ENCODE measurements at regions not wholly inside any gene's neighbourhood (a gene's known extent, or its start where the extent isn't known, plus 50 kb on each side); places are given as distances from the start of the nearest gene placed in this dataset.

DNA sequence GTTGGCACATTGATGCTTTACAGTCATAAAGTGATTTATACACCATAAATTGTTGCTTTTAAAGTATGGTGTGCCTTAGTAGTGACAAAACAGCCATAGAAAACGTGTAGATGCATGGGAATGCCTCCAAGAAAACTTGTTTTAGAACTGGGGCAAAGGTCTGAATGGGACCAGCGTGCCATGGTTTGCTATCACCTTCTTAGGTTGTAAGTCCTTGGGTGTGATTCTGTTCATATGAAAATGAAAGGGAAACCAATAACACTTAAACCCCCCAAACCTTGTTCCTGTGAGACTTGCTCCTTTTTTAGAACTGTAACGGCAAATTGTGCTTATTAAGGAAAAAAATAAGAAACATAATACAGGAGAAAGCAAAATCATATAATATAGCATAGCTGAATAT lies 603.3 kb upstream of the SLITRK6 start:
- 57 to 71% methylated on average over 3 of the region's 3 CpGs for WGBS, 2 donors
- DNase-seq: no peak
- TF ChIP-seq, protein P1, sequence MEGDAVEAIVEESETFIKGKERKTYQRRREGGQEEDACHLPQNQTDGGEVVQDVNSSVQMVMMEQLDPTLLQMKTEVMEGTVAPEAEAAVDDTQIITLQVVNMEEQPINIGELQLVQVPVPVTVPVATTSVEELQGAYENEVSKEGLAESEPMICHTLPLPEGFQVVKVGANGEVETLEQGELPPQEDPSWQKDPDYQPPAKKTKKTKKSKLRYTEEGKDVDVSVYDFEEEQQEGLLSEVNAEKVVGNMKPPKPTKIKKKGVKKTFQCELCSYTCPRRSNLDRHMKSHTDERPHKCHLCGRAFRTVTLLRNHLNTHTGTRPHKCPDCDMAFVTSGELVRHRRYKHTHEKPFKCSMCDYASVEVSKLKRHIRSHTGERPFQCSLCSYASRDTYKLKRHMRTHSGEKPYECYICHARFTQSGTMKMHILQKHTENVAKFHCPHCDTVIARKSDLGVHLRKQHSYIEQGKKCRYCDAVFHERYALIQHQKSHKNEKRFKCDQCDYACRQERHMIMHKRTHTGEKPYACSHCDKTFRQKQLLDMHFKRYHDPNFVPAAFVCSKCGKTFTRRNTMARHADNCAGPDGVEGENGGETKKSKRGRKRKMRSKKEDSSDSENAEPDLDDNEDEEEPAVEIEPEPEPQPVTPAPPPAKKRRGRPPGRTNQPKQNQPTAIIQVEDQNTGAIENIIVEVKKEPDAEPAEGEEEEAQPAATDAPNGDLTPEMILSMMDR (IDR thresholded peaks at IDR 0.05; ENCODE audit: control extremely low read depth, extremely low read depth): no peak
- no peaks in the 10 kb centered on the region for H3K9me3 ChIP-seq (ENCODE audit: control insufficient read depth in 4 of 4, insufficient read depth in 3 of 4, low read length in 3 of 4)
- no peaks in the 10 kb centered on the region for H3K27me3 ChIP-seq (ENCODE audit: control insufficient read depth in 3 of 3, insufficient read depth in 3 of 3, low read length in 2 of 3)
- no peak for ATAC-seq (ENCODE audit: insufficient read depth, low FRiP score)
- no peak overlapping the region for H3K9ac ChIP-seq (ENCODE audit: insufficient read depth in 1 of 2, low read length in 2 of 2)
- no peak overlapping the region for H3K4me3 ChIP-seq
- H3K4me1 ChIP-seq (ENCODE audit: control insufficient read depth in 5 of 5, insufficient read depth in 5 of 5, low read length in 5 of 5): no peaks in the 10 kb centered on the region
- H3K27ac ChIP-seq (ENCODE audit: low read depth in 1 of 2, low read length in 1 of 2): no peak overlapping the region
- no peaks in the 10 kb centered on the region for H3K36me3 ChIP-seq (ENCODE audit: control insufficient read depth in 4 of 4, insufficient read depth in 4 of 4, low read length in 4 of 4)

GRCh38 chr13:86403181-86403580 lies 604.0 kb upstream of the SLITRK6 start:
- H3K27ac ChIP-seq (ENCODE audit: low read depth in 1 of 2, low read length in 1 of 2): no peak overlapping the region
- ATAC-seq (ENCODE audit: insufficient read depth, low FRiP score) (no peak), DNase-seq (no peak)
- H3K36me3 ChIP-seq (ENCODE audit: control insufficient read depth in 4 of 4, insufficient read depth in 4 of 4, low read length in 4 of 4): no peaks in the 10 kb centered on the region
- H3K4me3 ChIP-seq: no peak overlapping the region
- TF ChIP-seq, protein P1 (IDR thresholded peaks at IDR 0.05; ENCODE audit: control extremely low read depth, extremely low read depth): no peak
- no peaks in the 10 kb centered on the region for H3K27me3 ChIP-seq (ENCODE audit: control insufficient read depth in 3 of 3, insufficient read depth in 3 of 3, low read length in 2 of 3)
- H3K9ac ChIP-seq (ENCODE audit: insufficient read depth in 1 of 2, low read length in 2 of 2): no peak overlapping the region
- H3K4me1 ChIP-seq (ENCODE audit: control insufficient read depth in 5 of 5, insufficient read depth in 5 of 5, low read length in 5 of 5): no peaks in the 10 kb centered on the region
- H3K9me3 ChIP-seq (ENCODE audit: control insufficient read depth in 4 of 4, insufficient read depth in 3 of 4, low read length in 3 of 4): no peaks in the 10 kb centered on the region

GRCh38 chr13:86409466-86410241 lies 610.4 kb upstream of the SLITRK6 start:
- Histone ChIP-seq H3K4me1 (ENCODE audit: control insufficient read depth in 5 of 5, insufficient read depth in 5 of 5, low read length in 5 of 5) (no peaks in the 10 kb centered on the region), H3K4me3 (no peak overlapping the region), H3K36me3 (ENCODE audit: control insufficient read depth in 4 of 4, insufficient read depth in 4 of 4, low read length in 4 of 4) (no peaks in the 10 kb centered on the region), H3K9me3 (ENCODE audit: control insufficient read depth in 4 of 4, insufficient read depth in 3 of 4, low read length in 3 of 4) (peaks cover 0 to 3% (median 0%) of the 10 kb centered on the region in 4 donors), H3K27me3 (ENCODE audit: control insufficient read depth in 3 of 3, insufficient read depth in 3 of 3, low read length in 2 of 3) (no peaks in the 10 kb centered on the region), H3K9ac (ENCODE audit: insufficient read depth in 1 of 2, low read length in 2 of 2) (no peak overlapping the region), H3K27ac (ENCODE audit: low read depth in 1 of 2, low read length in 1 of 2) (no peak overlapping the region)
- no peak for ATAC-seq (ENCODE audit: insufficient read depth, low FRiP score)
- WGBS, 2 donors: 90 to 92% methylated on average over 8 of the region's 8 CpGs
- TF ChIP-seq, protein P1 (IDR thresholded peaks at IDR 0.05; ENCODE audit: control extremely low read depth, extremely low read depth): no peak
- no peak for DNase-seq
